Prostate gland (tissue), 2 donors: ENCODE measurements at regions not wholly inside any gene's neighbourhood (a gene's known extent, or its start where the extent isn't known, plus 50 kb on each side); places are given as distances from the start of the nearest gene placed in this dataset.

Experiments
- POLR2A ChIP-seq: fragments of 450-650 bp; IDR thresholded peaks from one replicate; pipeline ENCODE4 v1.6.1; 2016; ENCODE audit warnings: antibody characterized with exemption, mild to moderate bottlenecking
- POLR2AphosphoS5 ChIP-seq: sonication (generic); formaldehyde crosslinking; IDR thresholded peaks from one replicate; pipeline ENCODE4 v1.6.1; 2017; ENCODE audit warnings: antibody characterized with exemption
- TF ChIP-seq, protein P1 (sequence below), 4 experiments: fragments of 200-600 bp in 2 of 4; fragments of 450-650 bp in 2 of 4; sonication (generic) in 2 of 4; IDR thresholded peaks; 1 replicate in 3 of 4; 2 replicates in 1 of 4; pipeline ENCODE4 v1.5.1; 2016 to 2019; ENCODE audit warnings: antibody characterized with exemption in 4 of 4, mild to moderate bottlenecking in 2 of 4, moderate library complexity in 2 of 4

DNA sequence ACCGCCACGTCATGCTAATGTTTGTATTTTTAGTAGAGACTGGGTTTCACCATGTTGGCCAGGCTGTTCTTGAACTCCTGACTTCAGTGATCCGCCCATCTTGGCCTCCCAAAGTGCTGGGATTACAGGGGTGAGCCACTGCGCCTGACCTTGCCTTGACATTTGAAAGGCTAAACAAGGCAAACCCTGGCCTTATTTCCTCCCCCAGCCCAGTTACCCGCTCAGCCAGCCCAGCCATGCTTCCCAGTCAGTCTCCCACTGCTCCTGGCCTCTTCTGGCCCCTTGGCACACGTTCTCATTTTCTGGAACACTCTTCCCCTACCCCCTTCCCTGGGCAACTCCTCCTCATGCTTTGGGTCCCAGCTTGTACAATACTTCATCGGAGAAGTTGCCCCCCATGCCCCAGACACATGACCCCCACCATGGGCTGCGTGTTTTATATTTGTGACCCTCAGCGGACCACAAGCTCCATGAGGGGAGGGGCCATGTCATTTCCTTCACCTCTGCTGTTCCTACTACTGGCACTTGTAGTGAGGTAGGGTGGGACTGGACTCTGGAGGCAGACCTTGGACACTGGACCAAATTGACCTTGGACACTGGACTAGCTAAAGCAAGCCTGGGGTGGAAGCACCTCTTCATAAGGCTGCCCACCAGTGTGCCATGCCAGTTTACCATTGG is 94.4 kb upstream of the IER5L start:
- TF ChIP-seq, protein P1, sequence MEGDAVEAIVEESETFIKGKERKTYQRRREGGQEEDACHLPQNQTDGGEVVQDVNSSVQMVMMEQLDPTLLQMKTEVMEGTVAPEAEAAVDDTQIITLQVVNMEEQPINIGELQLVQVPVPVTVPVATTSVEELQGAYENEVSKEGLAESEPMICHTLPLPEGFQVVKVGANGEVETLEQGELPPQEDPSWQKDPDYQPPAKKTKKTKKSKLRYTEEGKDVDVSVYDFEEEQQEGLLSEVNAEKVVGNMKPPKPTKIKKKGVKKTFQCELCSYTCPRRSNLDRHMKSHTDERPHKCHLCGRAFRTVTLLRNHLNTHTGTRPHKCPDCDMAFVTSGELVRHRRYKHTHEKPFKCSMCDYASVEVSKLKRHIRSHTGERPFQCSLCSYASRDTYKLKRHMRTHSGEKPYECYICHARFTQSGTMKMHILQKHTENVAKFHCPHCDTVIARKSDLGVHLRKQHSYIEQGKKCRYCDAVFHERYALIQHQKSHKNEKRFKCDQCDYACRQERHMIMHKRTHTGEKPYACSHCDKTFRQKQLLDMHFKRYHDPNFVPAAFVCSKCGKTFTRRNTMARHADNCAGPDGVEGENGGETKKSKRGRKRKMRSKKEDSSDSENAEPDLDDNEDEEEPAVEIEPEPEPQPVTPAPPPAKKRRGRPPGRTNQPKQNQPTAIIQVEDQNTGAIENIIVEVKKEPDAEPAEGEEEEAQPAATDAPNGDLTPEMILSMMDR (IDR thresholded peaks at IDR 0.05) = no peak
- TF ChIP-seq POLR2A (no peak), POLR2AphosphoS5 (no peak)
